ENCODE measurements at regions not wholly inside any gene's neighbourhood (a gene's known extent, or its start where the extent isn't known, plus 50 kb on each side); places are given as distances from the start of the nearest gene placed in this dataset.

- Histone ChIP-seq H3K36me3 (ENCODE audit: insufficient read depth, low read length) (no peaks in the 10 kb centered on the region), H3K27me3 (ENCODE audit: insufficient read depth, low read length) (no peaks in the 10 kb centered on the region), H3K9ac (ENCODE audit: low read depth, low read length) (no peak overlapping the region), H3K27ac (ENCODE audit: low read depth, low read length) (no peak overlapping the region), H3K4me1 (ENCODE audit: insufficient read depth, low read length) (no peaks in the 10 kb centered on the region), H3K4me3 (ENCODE audit: low read length) (no peak overlapping the region), H3K9me3 (ENCODE audit: insufficient read depth, low read depth, low read length) (no peaks in the 10 kb centered on the region)
- WGBS, result 100% methylated on average over 1 of the region's 2 CpGs
Observed at GRCh38 chr4:11118513-11118912, 310.2 kb downstream of the HS3ST1 start.

GRCh38 chr4:11116940-11117339, 311.8 kb downstream of the HS3ST1 start:
- H3K9me3 ChIP-seq (ENCODE audit: insufficient read depth, low read depth, low read length), result no peaks in the 10 kb centered on the region
- no peak overlapping the region for H3K9ac ChIP-seq (ENCODE audit: low read depth, low read length)
- H3K4me1 ChIP-seq (ENCODE audit: insufficient read depth, low read length), result no peaks in the 10 kb centered on the region
- H3K4me3 ChIP-seq (ENCODE audit: low read length), result no peak overlapping the region
- H3K27ac ChIP-seq (ENCODE audit: low read depth, low read length), result no peak overlapping the region
- H3K27me3 ChIP-seq (ENCODE audit: insufficient read depth, low read length), result no peaks in the 10 kb centered on the region
- no peaks in the 10 kb centered on the region for H3K36me3 ChIP-seq (ENCODE audit: insufficient read depth, low read length)
- WGBS, result 91% methylated on average over 7 of the region's 8 CpGs

DNA sequence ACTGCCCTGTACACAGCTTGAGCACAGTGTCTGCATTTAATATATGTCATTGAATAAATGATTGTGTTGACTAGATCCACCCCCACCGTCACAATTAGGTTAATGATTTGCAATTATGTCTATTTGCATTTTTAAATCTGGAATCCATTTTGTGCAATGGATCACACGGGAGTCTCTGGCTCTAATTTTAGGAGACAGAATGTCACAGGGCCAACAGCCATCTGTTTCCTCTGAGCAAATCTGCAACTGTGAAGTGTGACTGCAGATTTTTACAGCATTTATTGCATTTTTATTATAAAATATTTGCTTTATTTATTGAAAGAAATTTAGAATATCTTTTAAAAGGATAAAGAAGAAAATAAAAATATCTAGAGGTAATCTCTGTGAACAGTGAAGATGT, 316.8 kb downstream of the HS3ST1 start:
- Histone ChIP-seq H3K4me3 (ENCODE audit: low read length) (no peak overlapping the region), H3K36me3 (ENCODE audit: insufficient read depth, low read length) (no peaks in the 10 kb centered on the region), H3K27ac (ENCODE audit: low read depth, low read length) (no peak overlapping the region), H3K4me1 (ENCODE audit: insufficient read depth, low read length) (no peaks in the 10 kb centered on the region), H3K9me3 (ENCODE audit: insufficient read depth, low read depth, low read length) (no peaks in the 10 kb centered on the region), H3K9ac (ENCODE audit: low read depth, low read length) (no peak overlapping the region), H3K27me3 (ENCODE audit: insufficient read depth, low read length) (no peaks in the 10 kb centered on the region)
- WGBS, result 88% methylated on average over 2 of the region's 2 CpGs

DNA sequence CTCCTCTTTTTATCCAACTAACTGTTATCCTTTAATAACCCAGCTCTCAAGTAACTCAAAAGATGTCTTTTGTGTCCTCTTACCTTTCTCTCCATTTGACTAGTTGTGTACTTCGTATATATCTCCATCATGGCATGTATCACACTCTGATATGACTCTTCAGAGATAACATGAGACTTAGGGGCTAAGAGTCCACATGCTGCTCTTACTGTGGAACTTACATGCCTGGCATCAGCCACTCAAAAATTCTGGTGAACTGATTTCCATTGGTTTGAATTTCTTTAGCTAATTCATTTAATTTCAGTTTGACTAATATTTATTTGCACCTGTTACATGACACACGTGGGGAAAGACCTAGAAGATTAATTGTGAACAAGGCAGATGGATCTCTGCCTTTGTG, 317.3 kb downstream of the HS3ST1 start:
- 96% methylated on average over 1 of the region's 2 CpGs for WGBS
- Histone ChIP-seq H3K4me1 (ENCODE audit: insufficient read depth, low read length) (no peaks in the 10 kb centered on the region), H3K27me3 (ENCODE audit: insufficient read depth, low read length) (no peaks in the 10 kb centered on the region), H3K4me3 (ENCODE audit: low read length) (no peak overlapping the region), H3K36me3 (ENCODE audit: insufficient read depth, low read length) (no peaks in the 10 kb centered on the region), H3K9me3 (ENCODE audit: insufficient read depth, low read depth, low read length) (no peaks in the 10 kb centered on the region), H3K9ac (ENCODE audit: low read depth, low read length) (no peak overlapping the region), H3K27ac (ENCODE audit: low read depth, low read length) (no peak overlapping the region)

- Histone ChIP-seq H3K27ac (ENCODE audit: low read depth, low read length) (no peak overlapping the region), H3K27me3 (ENCODE audit: insufficient read depth, low read length) (no peaks in the 10 kb centered on the region), H3K4me1 (ENCODE audit: insufficient read depth, low read length) (no peaks in the 10 kb centered on the region), H3K4me3 (ENCODE audit: low read length) (no peak overlapping the region), H3K9ac (ENCODE audit: low read depth, low read length) (no peak overlapping the region), H3K9me3 (ENCODE audit: insufficient read depth, low read depth, low read length) (no peaks in the 10 kb centered on the region), H3K36me3 (ENCODE audit: insufficient read depth, low read length) (no peaks in the 10 kb centered on the region)
- 88% methylated on average over 2 of the region's 2 CpGs for WGBS
Observed at GRCh38 chr4:11106759-11107158, 321.9 kb downstream of the HS3ST1 start.

DNA sequence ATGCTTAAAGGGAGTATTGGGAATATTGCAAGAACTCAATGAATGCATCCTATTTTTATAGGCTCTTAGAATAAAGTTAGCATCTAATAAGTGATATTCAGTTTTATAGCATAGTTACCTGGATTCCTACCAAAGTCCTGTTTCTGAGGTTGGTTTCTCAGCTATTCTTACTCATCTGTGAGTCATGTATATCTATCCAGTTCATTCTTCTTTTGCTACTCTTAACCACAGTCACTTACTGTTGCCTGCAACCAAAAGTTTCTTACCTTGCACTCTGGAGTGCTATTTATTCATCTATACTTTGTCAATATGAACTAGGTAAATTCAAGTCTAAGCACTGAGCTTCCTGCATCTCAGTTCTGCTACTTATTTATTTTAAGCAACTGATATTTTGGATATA, 322.5 kb downstream of the HS3ST1 start:
- no peaks in the 10 kb centered on the region for H3K36me3 ChIP-seq (ENCODE audit: insufficient read depth, low read length)
- H3K9ac ChIP-seq (ENCODE audit: low read depth, low read length), result no peak overlapping the region
- H3K27ac ChIP-seq (ENCODE audit: low read depth, low read length), result no peak overlapping the region
- no peaks in the 10 kb centered on the region for H3K27me3 ChIP-seq (ENCODE audit: insufficient read depth, low read length)
- no peak overlapping the region for H3K4me3 ChIP-seq (ENCODE audit: low read length)
- H3K4me1 ChIP-seq (ENCODE audit: insufficient read depth, low read length), result no peaks in the 10 kb centered on the region
- H3K9me3 ChIP-seq (ENCODE audit: insufficient read depth, low read depth, low read length), result no peaks in the 10 kb centered on the region

GRCh38 chr4:11105715-11106114, 323.0 kb downstream of the HS3ST1 start:
- H3K4me3 ChIP-seq (ENCODE audit: low read length), result no peak overlapping the region
- H3K9ac ChIP-seq (ENCODE audit: low read depth, low read length), result no peak overlapping the region
- no peaks in the 10 kb centered on the region for H3K4me1 ChIP-seq (ENCODE audit: insufficient read depth, low read length)
- 77% methylated on average over 2 of the region's 3 CpGs for WGBS
- no peaks in the 10 kb centered on the region for H3K27me3 ChIP-seq (ENCODE audit: insufficient read depth, low read length)
- no peak overlapping the region for H3K27ac ChIP-seq (ENCODE audit: low read depth, low read length)
- no peaks in the 10 kb centered on the region for H3K9me3 ChIP-seq (ENCODE audit: insufficient read depth, low read depth, low read length)
- no peaks in the 10 kb centered on the region for H3K36me3 ChIP-seq (ENCODE audit: insufficient read depth, low read length)

GRCh38 chr4:11098461-11098860, 330.2 kb downstream of the HS3ST1 start:
- WGBS, result 92% methylated on average over 3 of the region's 3 CpGs
- no peaks in the 10 kb centered on the region for H3K9me3 ChIP-seq (ENCODE audit: insufficient read depth, low read depth, low read length)
- H3K36me3 ChIP-seq (ENCODE audit: insufficient read depth, low read length), result no peaks in the 10 kb centered on the region
- H3K27me3 ChIP-seq (ENCODE audit: insufficient read depth, low read length), result no peaks in the 10 kb centered on the region
- no peak overlapping the region for H3K9ac ChIP-seq (ENCODE audit: low read depth, low read length)
- no peaks in the 10 kb centered on the region for H3K4me1 ChIP-seq (ENCODE audit: insufficient read depth, low read length)
- H3K4me3 ChIP-seq (ENCODE audit: low read length), result no peak overlapping the region
- H3K27ac ChIP-seq (ENCODE audit: low read depth, low read length), result no peak overlapping the region

DNA sequence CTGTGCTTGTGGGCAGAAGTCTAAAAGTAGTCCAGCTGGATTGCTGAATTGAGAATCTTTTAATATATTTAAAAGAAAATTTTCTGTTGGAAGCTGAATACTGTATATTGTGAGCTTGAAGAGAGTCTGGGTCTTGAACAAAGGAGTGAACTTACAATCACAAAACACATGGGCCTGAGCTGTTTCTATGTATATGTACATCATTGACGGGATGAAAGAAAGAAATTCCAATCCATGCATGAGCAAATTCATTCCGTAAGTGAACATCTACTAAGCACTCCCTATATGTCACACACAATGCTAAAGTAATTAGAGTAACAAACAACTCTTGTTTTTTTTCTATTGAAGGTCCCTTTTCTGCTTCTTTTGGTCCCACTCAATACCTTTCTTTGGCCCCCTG, 331.0 kb downstream of the HS3ST1 start:
- Histone ChIP-seq H3K4me3 (ENCODE audit: low read length) (no peak overlapping the region), H3K9me3 (ENCODE audit: insufficient read depth, low read depth, low read length) (no peaks in the 10 kb centered on the region), H3K4me1 (ENCODE audit: insufficient read depth, low read length) (no peaks in the 10 kb centered on the region), H3K27me3 (ENCODE audit: insufficient read depth, low read length) (no peaks in the 10 kb centered on the region), H3K9ac (ENCODE audit: low read depth, low read length) (no peak overlapping the region), H3K36me3 (ENCODE audit: insufficient read depth, low read length) (no peaks in the 10 kb centered on the region), H3K27ac (ENCODE audit: low read depth, low read length) (no peak overlapping the region)
- WGBS, result 95% methylated on average over 2 of the region's 2 CpGs

DNA sequence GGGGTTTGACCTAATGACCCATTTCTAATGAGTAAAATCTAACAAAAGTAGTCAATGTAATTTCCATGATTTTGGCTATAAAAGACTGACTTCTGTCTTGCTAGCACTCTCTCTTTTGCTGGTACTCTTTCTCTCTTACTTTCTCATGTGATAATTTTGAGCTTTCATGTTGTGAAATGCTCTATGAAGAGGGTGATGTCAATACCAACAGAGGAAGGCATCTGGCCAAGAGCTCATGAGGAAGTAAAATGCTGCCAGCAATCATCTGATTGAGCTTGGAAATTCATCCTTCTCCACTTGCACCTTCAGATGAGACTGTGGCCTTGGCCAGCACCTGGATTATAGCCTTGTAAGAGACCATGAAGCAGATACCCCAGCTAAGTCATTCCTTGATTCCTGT, 347.7 kb downstream of the HS3ST1 start:
- Histone ChIP-seq H3K27me3 (ENCODE audit: insufficient read depth, low read length) (no peaks in the 10 kb centered on the region), H3K9ac (ENCODE audit: low read depth, low read length) (no peak overlapping the region), H3K27ac (ENCODE audit: low read depth, low read length) (no peak overlapping the region), H3K4me1 (ENCODE audit: insufficient read depth, low read length) (0 out of 2 replicates have a peak, but pooled peaks cover 6% of the 10 kb centered on the region), H3K4me3 (ENCODE audit: low read length) (no peak overlapping the region), H3K36me3 (ENCODE audit: insufficient read depth, low read length) (no peaks in the 10 kb centered on the region), H3K9me3 (ENCODE audit: insufficient read depth, low read depth, low read length) (no peaks in the 10 kb centered on the region)

GRCh38 chr4:11079171-11079570, 349.5 kb downstream of the HS3ST1 start:
- no peaks in the 10 kb centered on the region for H3K36me3 ChIP-seq (ENCODE audit: insufficient read depth, low read length)
- no peaks in the 10 kb centered on the region for H3K27me3 ChIP-seq (ENCODE audit: insufficient read depth, low read length)
- H3K27ac ChIP-seq (ENCODE audit: low read depth, low read length), result no peak overlapping the region
- H3K9me3 ChIP-seq (ENCODE audit: insufficient read depth, low read depth, low read length), result no peaks in the 10 kb centered on the region
- 0 out of 2 replicates have a peak, but pooled peaks cover 6% of the 10 kb centered on the region for H3K4me1 ChIP-seq (ENCODE audit: insufficient read depth, low read length)
- no peak overlapping the region for H3K4me3 ChIP-seq (ENCODE audit: low read length)
- H3K9ac ChIP-seq (ENCODE audit: low read depth, low read length), result no peak overlapping the region
- no CpG with 5 or more reads among the region's 1 CpG for WGBS

- H3K9ac ChIP-seq (ENCODE audit: low read depth, low read length), result no peak overlapping the region
- 87% methylated on average over 4 of the region's 4 CpGs for WGBS
- peaks cover 29% of the 10 kb centered on the region for H3K4me1 ChIP-seq (ENCODE audit: insufficient read depth, low read length)
Observed at GRCh38 chr4:11074581-11075241, 354.0 kb downstream of the HS3ST1 start.

More at GRCh38 chr4:11074581-11075241, 354.0 kb downstream of the HS3ST1 start:
- H3K27ac ChIP-seq (ENCODE audit: low read depth, low read length), result no peak overlapping the region
- no peaks in the 10 kb centered on the region for H3K27me3 ChIP-seq (ENCODE audit: insufficient read depth, low read length)
- no peaks in the 10 kb centered on the region for H3K9me3 ChIP-seq (ENCODE audit: insufficient read depth, low read depth, low read length)
- no peak overlapping the region for H3K4me3 ChIP-seq (ENCODE audit: low read length)
- no peaks in the 10 kb centered on the region for H3K36me3 ChIP-seq (ENCODE audit: insufficient read depth, low read length)
